NCI-H69 (cell line): ENCODE measurements at regions not wholly inside any gene's neighbourhood (a gene's known extent, or its start where the extent isn't known, plus 50 kb on each side); places are given as distances from the start of the nearest gene placed in this dataset.
A peak's percentile ranks its signal among the peaks of the same experiment; 100 is the strongest.
"Not testable (repeated sequence)": the region's sequence is repeated elsewhere in the genome, so short reads cannot be mapped to it uniquely, and the experiment has no call there.

Experiments
- DNase-seq: peaks from one replicate; lab custom pipeline; 2025; lab: John Stamatoyannopoulos, UW

GRCh38 chr1:184854496-184855140 lies 100.0 kb upstream of the EDEM3 start:
- DNase-seq = no peak

GRCh38 chr1:184854036-184854435 lies 99.4 kb upstream of the EDEM3 start:
- DNase-seq = no peak

GRCh38 chr1:184851822-184852746 lies 97.4 kb upstream of the EDEM3 start:
- DNase-seq = no peak

GRCh38 chr1:184843732-184844495 lies 89.3 kb upstream of the EDEM3 start:
- DNase-seq = no peak

- DNase-seq = no peak
Observed at GRCh38 chr1:184840596-184840995, 85.9 kb upstream of the EDEM3 start.

GRCh38 chr1:184838504-184838951 lies 83.9 kb upstream of the EDEM3 start:
- DNase-seq = no peak

GRCh38 chr1:184836934-184837895 lies 82.6 kb upstream of the EDEM3 start:
- no peak for DNase-seq

- DNase-seq = no peak
Observed at GRCh38 chr1:184836141-184836540, 81.5 kb upstream of the EDEM3 start.

- DNase-seq = not testable (repeated sequence)
Observed at GRCh38 chr1:184833994-184834393, 79.3 kb upstream of the EDEM3 start.

GRCh38 chr1:184832517-184832916 lies 77.9 kb upstream of the EDEM3 start:
- DNase-seq = no peak

- DNase-seq = not testable (repeated sequence)
Observed at GRCh38 chr1:184829496-184829895, 74.8 kb upstream of the EDEM3 start.

GRCh38 chr1:184828369-184828717 lies 73.7 kb upstream of the EDEM3 start:
- no peak for DNase-seq

- DNase-seq = no peak
Observed at GRCh38 chr1:184827600-184828368, 73.1 kb upstream of the EDEM3 start.

- DNase-seq = no peak
Observed at GRCh38 chr1:184826001-184826400, 71.3 kb upstream of the EDEM3 start.

- no peak for DNase-seq
Observed at GRCh38 chr1:184825571-184825970, 70.9 kb upstream of the EDEM3 start.

GRCh38 chr1:184824691-184825323 lies 70.1 kb upstream of the EDEM3 start:
- no peak for DNase-seq

GRCh38 chr1:184823080-184823479 lies 68.4 kb upstream of the EDEM3 start:
- no peak for DNase-seq

- DNase-seq = peak; percentile 72
Observed at GRCh38 chr1:184822267-184822666, 67.6 kb upstream of the EDEM3 start.

- DNase-seq = no peak
Observed at GRCh38 chr1:184821658-184822057, 67.0 kb upstream of the EDEM3 start.

GRCh38 chr1:184820956-184821355 lies 66.3 kb upstream of the EDEM3 start:
- DNase-seq = no peak
